DND-41 (cell line): ENCODE measurements at regions not wholly inside any gene's neighbourhood (a gene's known extent, or its start where the extent isn't known, plus 50 kb on each side); places are given as distances from the start of the nearest gene placed in this dataset.

Experiments used
- ATAC-seq: fragments of 200-7000 bp; cut with Tn5 transposase; 3 replicates; pipeline ENCODE4 v1.9.1; 2021; ENCODE audit warnings: low read depth; ENCODE audit not compliant: insufficient read depth
- DNase-seq: peaks from one replicate; pipeline ENCODE4 v3.0.0-alpha.2; 2020
- H2AFZ ChIP-seq: 2 replicates; pipeline ENCODE4 v1.6.0; 2012; ENCODE audit warnings: low read depth, low read length
- H3K27ac ChIP-seq: 2 replicates; pipeline ENCODE4 v1.5.1; 2012; ENCODE audit warnings: low read length, inconsistent platforms
- H3K27me3 ChIP-seq: fragments of 200-600 bp; sonication (generic); 2 replicates; pipeline ENCODE4 v1.6.0; 2012; ENCODE audit warnings: low read length, mild to moderate bottlenecking, inconsistent platforms; ENCODE audit not compliant: insufficient read depth, poor library complexity
- H3K36me3 ChIP-seq: 2 replicates; pipeline ENCODE4 v1.5.1; 2012; ENCODE audit warnings: low read length, inconsistent platforms; ENCODE audit not compliant: insufficient read depth
- H3K4me1 ChIP-seq: 2 replicates; pipeline ENCODE4 v1.5.1; 2012; ENCODE audit warnings: mild to moderate bottlenecking, low read length; ENCODE audit not compliant: insufficient read depth
- H3K4me2 ChIP-seq: 2 replicates; pipeline ENCODE4 v1.6.0; 2012; ENCODE audit warnings: mild to moderate bottlenecking, moderate library complexity, low read length, inconsistent platforms; ENCODE audit not compliant: insufficient read depth
- H3K4me3 ChIP-seq, 2 experiments: fragments of 200-600 bp in 1 of 2; shearing (Covaris generic) in 1 of 2; 2 replicates each; pipeline ENCODE4 v1.5.1; 2012 to 2016; ENCODE audit warnings: inconsistent platforms in 2 of 2, low read length in 2 of 2, mild to moderate bottlenecking in 2 of 2, low read depth in 1 of 2, moderate library complexity in 1 of 2
- H3K79me2 ChIP-seq: 2 replicates; pipeline ENCODE4 v1.6.0; 2012; ENCODE audit warnings: low read length, inconsistent platforms; ENCODE audit not compliant: insufficient read depth
- H3K9ac ChIP-seq: 2 replicates; pipeline ENCODE4 v1.6.0; 2012; ENCODE audit warnings: low read depth, mild to moderate bottlenecking, inconsistent platforms, low read length, moderate library complexity
- H3K9me3 ChIP-seq: 2 replicates; pipeline ENCODE4 v1.5.1; 2012; ENCODE audit warnings: low read length, moderate library complexity, mild to moderate bottlenecking, inconsistent platforms; ENCODE audit not compliant: insufficient read depth, severe bottlenecking
- H4K20me1 ChIP-seq: 2 replicates; pipeline ENCODE4 v1.6.0; 2012; ENCODE audit warnings: low read length; ENCODE audit not compliant: insufficient read depth
- CTCF ChIP-seq: IDR thresholded peaks from 2 replicates; pipeline ENCODE4 v1.5.1; 2012; ENCODE audit warnings: borderline replicate concordance, low read length, moderate library complexity, mild to moderate bottlenecking; ENCODE audit not compliant: poor library complexity, severe bottlenecking; ENCODE audit errors: extremely low read depth
- EZH2 ChIP-seq: IDR thresholded peaks from 3 replicates; pipeline ENCODE4 v1.6.1; 2012; ENCODE audit warnings: borderline replicate concordance, low read depth, mild to moderate bottlenecking, moderate library complexity, low read length, inconsistent platforms; ENCODE audit not compliant: severe bottlenecking

GRCh38 chr2:147231081-147231480 lies 613.7 kb upstream of the ACVR2A start:
- Histone ChIP-seq H4K20me1 (no peaks in the 10 kb centered on the region), H3K4me2 (no peak overlapping the region), H3K27ac (no peak overlapping the region), H3K4me3 (no peak overlapping the region), H3K36me3 (no peaks in the 10 kb centered on the region), H3K79me2 (no peaks in the 10 kb centered on the region), H3K4me1 (no peaks in the 10 kb centered on the region), H3K9ac (no peak overlapping the region), H2AFZ (no peak overlapping the region), H3K27me3 (no peaks in the 10 kb centered on the region), H3K9me3 (no peaks in the 10 kb centered on the region)
- TF ChIP-seq CTCF = no peak
- TF ChIP-seq EZH2 = no peak
- ATAC-seq = no peak
- DNase-seq = no peak

- Histone ChIP-seq H3K4me2 (no peak overlapping the region), H3K79me2 (no peaks in the 10 kb centered on the region), H3K27me3 (no peaks in the 10 kb centered on the region), H2AFZ (no peak overlapping the region), H3K36me3 (no peaks in the 10 kb centered on the region), H3K9ac (no peak overlapping the region), H3K4me3 (no peak overlapping the region), H4K20me1 (no peaks in the 10 kb centered on the region), H3K27ac (no peak overlapping the region), H3K4me1 (no peaks in the 10 kb centered on the region), H3K9me3 (no peaks in the 10 kb centered on the region)
- ATAC-seq (no peak), DNase-seq (no peak)
- TF ChIP-seq CTCF (no peak), EZH2 (no peak)
Measured at GRCh38 chr2:147227313-147227712, 617.5 kb upstream of the ACVR2A start.

- Histone ChIP-seq H3K79me2 (no peaks in the 10 kb centered on the region), H3K27ac (no peak overlapping the region), H3K4me3 (no peak overlapping the region), H3K36me3 (no peaks in the 10 kb centered on the region), H2AFZ (no peak overlapping the region), H3K9ac (no peak overlapping the region), H3K9me3 (peaks cover 5% of the 10 kb centered on the region), H3K27me3 (no peaks in the 10 kb centered on the region), H3K4me1 (no peaks in the 10 kb centered on the region), H3K4me2 (no peak overlapping the region), H4K20me1 (no peaks in the 10 kb centered on the region)
- no peak for TF ChIP-seq EZH2
- no peak for TF ChIP-seq CTCF
- no peak for ATAC-seq
- DNase-seq = no peak
Measured at GRCh38 chr2:147224070-147224469, 620.8 kb upstream of the ACVR2A start.

GRCh38 chr2:147223553-147224060 lies 621.2 kb upstream of the ACVR2A start:
- no peaks in the 10 kb centered on the region for H3K79me2 ChIP-seq
- no peak for DNase-seq

More at GRCh38 chr2:147223553-147224060, 621.2 kb upstream of the ACVR2A start:
- Histone ChIP-seq H3K27ac (no peak overlapping the region), H3K36me3 (no peaks in the 10 kb centered on the region), H2AFZ (no peak overlapping the region), H3K4me1 (no peaks in the 10 kb centered on the region), H3K4me3 (no peak overlapping the region), H3K9me3 (peaks cover 8% of the 10 kb centered on the region), H3K27me3 (no peaks in the 10 kb centered on the region), H3K9ac (no peak overlapping the region), H3K4me2 (no peak overlapping the region), H4K20me1 (no peaks in the 10 kb centered on the region)
- TF ChIP-seq EZH2 = no peak
- no peak for TF ChIP-seq CTCF
- ATAC-seq = no peak
